NCI-H1694 (cell line): ENCODE measurements at regions not wholly inside any gene's neighbourhood (a gene's known extent, or its start where the extent isn't known, plus 50 kb on each side); places are given as distances from the start of the nearest gene placed in this dataset.
"Not testable (repeated sequence)": the region's sequence is repeated elsewhere in the genome, so short reads cannot be mapped to it uniquely, and the experiment has no call there.

Experiments used
- DNase-seq: peaks from one replicate; lab custom pipeline; 2025; lab: John Stamatoyannopoulos, UW

DNA sequence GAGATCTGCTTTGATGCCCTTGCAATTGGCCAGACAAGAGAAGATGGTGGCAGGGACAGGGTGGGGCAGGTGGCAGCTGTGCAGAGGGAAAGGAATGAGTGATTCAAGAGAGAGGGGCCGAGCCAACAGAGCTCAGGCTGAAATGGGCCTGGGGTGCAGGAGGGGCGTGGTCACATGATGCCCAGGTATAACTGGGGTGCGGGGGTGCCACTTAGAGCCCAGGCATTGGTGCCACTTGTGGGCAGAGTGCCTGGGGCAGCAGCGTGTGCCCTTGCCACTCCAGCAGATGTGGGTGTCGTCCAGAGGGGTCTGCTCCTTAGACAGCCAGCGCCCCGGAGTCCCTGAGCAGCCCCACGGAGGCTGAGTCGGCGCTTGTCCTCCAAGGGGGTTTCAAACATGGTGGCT, 88.7 kb downstream of the PLXNA1 start:
- DNase-seq = no peak

GRCh38 chr3:127072221-127072771, 89.4 kb downstream of the PLXNA1 start:
- no peak for DNase-seq

GRCh38 chr3:127072971-127073783, 90.3 kb downstream of the PLXNA1 start:
- no peak for DNase-seq

DNA sequence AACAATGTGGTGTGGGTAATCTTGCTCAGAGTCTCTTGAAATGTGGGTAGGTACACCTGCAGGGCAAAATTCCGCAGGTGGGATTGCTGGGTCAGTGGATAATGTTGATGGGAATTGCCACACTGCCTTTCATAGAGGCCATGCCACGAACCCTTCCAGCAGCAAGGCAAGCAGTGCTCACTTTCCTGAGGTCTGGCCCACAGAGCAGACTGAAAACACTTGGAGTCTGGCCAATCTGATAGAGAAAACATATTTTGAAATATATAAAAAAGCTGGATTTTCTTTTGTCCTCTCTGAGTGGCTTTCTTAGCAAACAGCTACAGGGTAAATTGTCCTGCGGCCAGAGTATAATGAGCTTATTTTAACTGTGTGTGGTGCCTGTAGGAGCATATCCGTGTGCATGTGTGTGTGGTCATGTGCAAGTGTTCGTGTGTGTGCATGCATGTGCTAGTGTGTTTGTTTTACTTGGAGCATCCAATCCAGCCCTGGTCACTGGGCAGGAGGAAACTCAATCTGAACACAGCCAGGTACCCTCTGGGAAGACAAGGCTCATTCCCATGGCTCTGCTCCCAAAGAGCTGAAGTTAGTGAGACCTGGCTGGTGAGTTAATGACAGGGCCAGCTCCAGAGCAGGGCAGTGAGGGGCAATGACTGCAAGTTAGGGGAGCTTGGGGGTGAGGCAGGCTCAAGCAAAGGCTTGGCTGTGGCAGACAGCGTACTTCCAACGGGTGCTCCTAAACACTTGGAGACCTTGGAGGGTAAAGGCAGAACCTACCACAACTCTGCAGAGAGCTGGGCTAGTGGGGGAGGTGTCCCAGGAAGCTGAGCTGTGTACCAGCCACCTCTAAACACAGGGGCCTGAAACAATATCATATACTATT, 91.3 kb downstream of the PLXNA1 start:
- no peak for DNase-seq

- DNase-seq = peak; percentile 60
Measured at GRCh38 chr3:127074900-127075360, 92.0 kb downstream of the PLXNA1 start.

DNA sequence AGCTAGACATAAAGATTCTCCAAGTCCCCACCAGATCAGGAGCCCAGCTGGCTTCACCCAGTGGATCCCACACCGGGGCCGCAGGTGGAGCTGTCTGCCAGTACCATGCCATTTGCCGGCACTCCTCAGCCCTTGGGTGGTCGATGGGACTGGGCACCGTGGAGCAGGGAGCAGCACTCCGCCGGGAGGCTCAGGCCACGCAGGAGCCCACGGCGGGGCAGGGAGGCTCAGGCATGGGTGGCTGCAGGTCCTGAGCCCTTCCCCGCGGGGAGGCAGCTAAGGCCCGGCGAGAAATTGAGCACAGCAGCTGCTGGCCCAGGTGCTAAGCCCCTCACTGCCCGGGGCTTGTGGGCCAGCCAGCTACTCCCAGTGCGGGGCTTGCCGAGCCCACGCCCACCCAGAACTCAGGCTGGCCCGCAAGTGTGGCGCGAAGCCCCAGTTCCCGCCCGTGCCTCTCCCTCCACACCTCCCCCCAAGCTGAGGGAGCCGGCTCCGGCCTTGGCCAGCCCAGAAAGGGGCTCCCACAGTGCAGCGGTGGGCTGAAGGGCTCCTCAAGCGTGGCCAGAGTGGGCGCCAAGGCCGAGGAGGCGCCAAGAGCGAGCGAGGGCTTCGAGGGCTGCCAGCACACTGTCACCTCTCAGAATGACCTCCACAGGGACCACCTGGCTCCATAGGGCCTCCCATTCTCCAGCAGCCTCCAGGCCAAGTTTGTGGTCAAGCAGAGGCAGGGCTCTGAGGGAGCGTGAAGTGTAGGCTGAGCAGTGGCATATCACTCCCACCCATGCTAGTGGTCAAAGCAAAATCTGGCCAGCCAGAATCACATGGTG, 93.5 kb downstream of the PLXNA1 start:
- DNase-seq = not testable (repeated sequence)

GRCh38 chr3:127077068-127077467, 94.2 kb downstream of the PLXNA1 start:
- no peak for DNase-seq

DNA sequence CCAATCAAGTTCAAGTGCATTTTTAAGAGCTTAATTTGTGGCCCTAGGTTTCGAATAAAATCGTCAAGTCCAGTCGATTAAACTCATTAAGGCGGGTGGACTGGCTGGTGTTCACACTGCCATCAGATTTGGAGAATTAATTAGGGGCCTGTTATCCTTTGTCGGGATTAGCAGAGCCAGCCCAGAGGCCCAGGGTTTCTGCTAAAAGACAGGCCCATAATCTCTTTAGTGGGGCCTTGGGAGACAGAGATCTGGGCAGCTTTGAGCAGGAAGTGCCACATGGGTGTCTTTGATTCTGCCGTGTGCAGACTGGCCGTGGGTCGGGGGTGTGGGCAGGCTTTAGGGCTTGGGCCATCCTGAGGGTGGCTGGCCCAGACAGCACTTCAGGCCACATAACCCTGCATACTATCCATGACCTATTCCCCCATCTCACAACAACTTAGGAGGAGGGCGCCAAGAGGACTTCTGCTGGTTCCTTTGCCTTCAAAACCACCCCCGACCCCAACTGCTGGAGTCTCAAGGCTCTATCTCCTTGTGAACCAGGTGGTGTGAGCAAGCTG, 94.7 kb downstream of the PLXNA1 start:
- no peak for DNase-seq

GRCh38 chr3:127078626-127079025, 95.7 kb downstream of the PLXNA1 start:
- no peak for DNase-seq

DNA sequence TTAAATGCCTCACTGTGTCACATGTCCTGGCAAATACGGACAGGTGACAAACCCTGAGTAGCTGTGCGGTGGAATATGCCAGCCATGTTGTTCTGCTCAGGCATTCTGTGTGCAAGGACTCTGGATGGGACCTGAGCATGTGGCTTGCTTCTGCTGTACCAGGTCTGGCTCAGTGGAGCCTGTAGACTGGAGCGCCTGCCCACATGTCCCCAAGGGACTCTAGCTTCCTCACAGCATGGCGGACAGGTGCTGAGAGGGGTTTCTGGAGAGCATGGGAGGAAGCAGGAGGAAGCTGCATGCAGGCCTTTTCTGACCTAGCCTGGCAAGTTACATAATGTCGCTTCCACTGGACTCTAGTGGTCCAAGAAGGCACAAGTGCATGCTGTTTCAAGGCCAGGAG, 96.3 kb downstream of the PLXNA1 start:
- no peak for DNase-seq

DNA sequence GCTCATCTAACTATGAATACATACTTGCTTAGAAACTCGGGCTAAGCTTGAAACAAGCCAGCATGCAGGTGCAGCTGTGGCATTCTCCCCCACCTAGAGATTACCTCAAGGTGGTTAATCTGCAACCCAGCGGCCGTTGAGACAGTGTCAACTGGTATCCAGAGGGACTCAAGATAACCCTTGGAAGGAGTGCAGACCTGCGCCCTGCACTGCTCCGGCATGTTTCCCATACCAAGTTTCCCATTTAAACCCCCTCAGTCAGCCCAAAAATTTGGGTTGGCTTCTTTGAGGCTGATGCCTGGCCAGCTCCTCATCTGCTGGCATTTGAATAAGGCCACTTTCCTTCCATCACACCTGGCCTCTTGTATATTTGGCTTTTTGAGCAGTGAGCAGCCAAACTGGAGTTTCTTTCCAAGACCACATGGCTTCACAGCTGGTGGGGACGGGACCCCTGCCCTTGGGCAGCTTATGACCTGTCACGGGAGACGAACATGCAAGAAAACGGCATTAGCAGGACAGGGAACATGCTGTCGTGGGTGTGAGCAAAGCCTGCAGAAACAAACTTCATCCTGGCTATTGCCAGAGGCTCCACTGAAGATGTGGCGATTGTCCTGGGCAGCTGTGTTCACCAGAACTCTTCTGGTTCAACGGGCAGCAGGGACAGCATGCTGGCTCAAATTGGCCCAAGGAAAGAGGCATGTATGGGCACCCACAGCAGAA, 98.2 kb downstream of the PLXNA1 start:
- no peak for DNase-seq

DNA sequence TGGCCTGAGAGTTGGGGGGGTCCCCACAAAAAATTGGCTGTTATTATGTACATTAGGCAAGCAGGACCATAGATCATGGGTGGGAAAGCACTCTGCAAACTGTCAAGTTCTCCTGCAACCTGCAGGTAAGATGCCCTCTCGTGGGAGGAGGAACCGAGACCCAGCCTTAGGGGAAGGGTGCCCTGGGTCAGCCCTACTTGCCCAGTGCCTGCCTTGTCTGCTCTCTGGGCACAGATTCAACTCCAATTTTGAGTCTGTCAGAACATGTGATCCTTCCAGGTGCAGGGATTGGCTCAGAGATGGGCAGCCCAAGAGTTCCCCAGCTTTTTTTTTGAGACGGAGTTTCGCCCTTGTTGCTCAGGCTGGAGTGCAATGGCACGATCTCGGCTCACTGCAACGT, 99.2 kb downstream of the PLXNA1 start:
- DNase-seq = no peak

DNA sequence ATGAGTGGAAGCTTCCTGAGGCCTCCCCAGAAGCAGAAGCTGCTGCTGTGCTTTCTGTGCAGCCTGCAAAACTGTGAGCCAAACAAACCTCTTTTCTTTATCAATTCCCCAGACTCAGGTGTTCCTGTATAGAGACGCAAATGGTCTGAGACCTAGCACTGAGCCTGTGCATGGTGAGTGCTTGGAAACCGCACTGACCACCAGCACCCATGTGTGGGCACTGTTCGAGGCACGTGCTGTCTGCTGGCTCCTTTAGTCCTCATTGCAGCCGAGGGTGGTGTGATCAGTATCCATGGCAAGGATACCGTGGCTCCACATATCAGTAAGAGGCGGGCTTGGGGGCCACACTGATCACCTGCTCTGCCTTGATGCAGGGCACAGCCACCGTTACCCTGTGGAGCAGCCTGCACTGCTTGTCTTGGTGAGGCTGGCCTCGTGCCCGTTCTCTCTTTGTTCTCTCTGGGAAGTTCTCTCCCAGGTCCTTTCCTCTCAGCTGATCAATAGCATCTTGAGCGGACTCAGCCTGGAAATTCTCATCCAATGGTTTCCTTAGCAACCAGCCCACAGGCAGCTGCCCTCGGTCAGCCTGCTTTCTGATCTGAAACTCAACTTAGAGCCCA, 101.0 kb downstream of the PLXNA1 start:
- DNase-seq = no peak

DNA sequence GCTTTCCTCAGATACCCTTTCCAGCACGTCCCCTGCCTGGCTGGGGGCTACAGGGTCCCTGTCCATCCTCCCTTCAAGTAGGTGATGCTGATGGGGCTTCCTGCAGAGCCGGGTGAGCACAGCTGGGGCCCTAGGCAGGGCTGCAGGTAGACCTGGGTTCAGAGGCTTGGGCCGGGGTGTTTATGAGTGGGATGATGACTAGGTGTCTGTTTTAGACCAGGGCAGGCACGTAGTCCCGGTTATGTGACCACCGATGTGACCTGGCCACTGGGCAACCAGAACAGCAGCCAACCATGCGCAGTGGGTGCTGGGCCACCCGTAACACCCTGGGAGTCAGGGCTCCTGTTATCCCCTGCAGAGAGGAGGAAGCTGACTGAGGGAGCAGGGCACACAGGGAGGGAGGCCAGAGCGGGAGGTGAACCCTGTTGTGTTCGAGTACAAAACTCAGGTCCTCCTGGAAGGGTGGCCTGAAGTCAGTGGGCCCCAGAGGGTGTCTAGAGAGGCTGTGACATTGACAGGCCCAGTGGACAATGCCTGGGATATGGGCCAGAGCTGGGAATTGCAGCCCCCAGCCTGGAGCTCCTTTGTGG, 101.6 kb downstream of the PLXNA1 start:
- DNase-seq = no peak

GRCh38 chr3:127085576-127085975, 102.7 kb downstream of the PLXNA1 start:
- no peak for DNase-seq

DNA sequence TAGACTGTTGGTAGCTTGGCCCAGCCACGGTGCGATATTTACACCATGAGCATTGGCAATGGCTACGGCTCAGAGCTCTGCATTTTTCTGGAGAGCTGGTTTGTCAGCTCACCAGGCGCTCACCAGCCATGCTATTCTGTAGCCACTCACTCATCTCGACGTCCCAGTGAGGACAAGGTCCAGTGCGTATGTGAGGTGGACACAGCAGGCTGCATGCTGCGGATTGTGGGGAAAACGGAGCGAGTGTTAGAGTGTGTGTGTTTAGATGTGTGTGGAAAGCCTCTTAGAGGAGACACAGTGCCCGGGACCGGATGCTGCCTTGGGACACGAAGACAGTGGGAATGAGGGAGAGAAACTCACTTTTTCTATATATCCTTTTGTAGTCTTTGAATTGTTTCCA, 103.7 kb downstream of the PLXNA1 start:
- DNase-seq = not testable (repeated sequence)

- no peak for DNase-seq
Measured at GRCh38 chr3:127087441-127087840, 104.5 kb downstream of the PLXNA1 start.

GRCh38 chr3:127088511-127089351, 104.2 kb upstream of the PRR23E start:
- DNase-seq = no peak
